ENCODE measurements at regions not wholly inside any gene's neighbourhood (a gene's known extent, or its start where the extent isn't known, plus 50 kb on each side); places are given as distances from the start of the nearest gene placed in this dataset.

DNA sequence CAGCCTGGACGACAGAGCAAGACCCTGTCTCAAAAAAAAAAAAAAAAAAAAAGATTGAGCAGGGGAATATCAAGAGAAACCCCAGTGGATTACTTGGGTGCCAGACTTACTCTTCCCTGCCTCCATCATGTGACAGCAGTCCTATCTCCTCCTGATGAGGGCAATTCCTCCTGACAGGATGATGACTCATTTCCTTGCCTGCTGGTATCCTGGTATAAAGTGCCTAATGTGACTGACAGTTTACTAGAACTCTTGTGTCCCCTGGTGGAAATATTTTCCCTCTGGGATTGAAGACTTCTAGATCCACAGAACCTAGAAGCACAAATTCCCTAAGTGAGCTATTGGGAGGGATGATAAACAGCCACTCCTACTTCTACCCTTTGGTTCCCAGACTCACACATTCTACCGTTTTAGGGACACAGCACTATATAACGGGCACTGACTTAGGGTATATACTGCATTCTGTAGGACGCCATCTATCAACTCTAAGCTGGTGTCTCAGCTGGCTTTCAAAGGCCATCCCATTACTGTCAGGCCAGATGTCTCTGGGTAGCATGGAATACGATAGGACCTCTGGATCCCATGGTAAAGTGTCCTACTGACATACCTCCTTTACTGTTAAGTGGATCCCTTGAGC, 114.6 kb upstream of the MED13 start:
- BruUV-seq (replicated peaks): no TSS peak
- in situ Hi-C loops (cut with HindIII; ENCODE audit: low pct_unique_long_range_greater_than_20kb, low sequenced_read_pairs): no loop called here
- ChIA-PET CTCF (no interaction called here), POLR2A (no interaction called here)
- H3K4me3 ChIP-seq (ENCODE audit: low read depth in 2 of 2, low read length in 2 of 2): no peak overlapping the region
- ATAC-seq: peak; percentile 92
- intact Hi-C loops (cut with micrococcal nuclease; ENCODE audit: unreplicated experiment): no loop called here
- no peaks in the 10 kb centered on the region for H3K36me3 ChIP-seq (ENCODE audit: control insufficient read depth, insufficient read depth, low read length)
- H3K27ac ChIP-seq (ENCODE audit: low read length): no peak overlapping the region
- no peaks in the 10 kb centered on the region for H3K27me3 ChIP-seq (ENCODE audit: control insufficient read depth, insufficient read depth, low read length)
- H3K4me1 ChIP-seq (ENCODE audit: control insufficient read depth, insufficient read depth, low read length): no peaks in the 10 kb centered on the region
- peaks cover 7% of the 10 kb centered on the region; the same call in 1 of the 2 replicates for H3K9me3 ChIP-seq (ENCODE audit: control insufficient read depth, insufficient read depth, low read depth, low read length)
- peak; percentile 27 for DNase-seq (ENCODE audit: low read depth, low spot score)
- no peak for TF ChIP-seq POLR2AphosphoS5 (IDR thresholded peaks at IDR 0.05; ENCODE audit: low read depth, low read length)
- no peak for TF ChIP-seq SIN3A (IDR thresholded peaks at IDR 0.05; ENCODE audit: borderline replicate concordance, insufficient read depth, low read depth, low read length)

DNA sequence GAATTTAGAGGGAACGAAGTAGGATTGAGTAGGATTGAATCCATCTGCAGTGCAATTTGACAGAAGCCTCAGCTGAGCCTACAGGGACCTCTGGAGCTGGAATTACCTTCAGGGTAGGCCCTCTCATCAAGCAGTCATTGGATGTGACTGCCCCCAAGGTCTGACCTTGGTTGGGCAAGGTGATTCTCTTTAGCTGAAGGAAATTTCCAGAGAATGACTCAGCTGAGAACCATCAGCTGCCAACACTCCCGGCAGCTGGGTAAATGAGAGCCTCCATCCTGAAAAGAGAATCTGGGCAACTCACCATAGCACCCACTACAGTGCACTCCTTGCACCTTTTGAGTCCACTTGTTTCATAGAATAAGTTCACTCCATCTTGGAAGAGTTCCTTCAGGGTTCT, 113.5 kb upstream of the MED13 start:
- no peak overlapping the region for H3K4me3 ChIP-seq (ENCODE audit: low read depth in 2 of 2, low read length in 2 of 2)
- in situ Hi-C loops (cut with HindIII; ENCODE audit: low pct_unique_long_range_greater_than_20kb, low sequenced_read_pairs): no loop called here
- no peaks in the 10 kb centered on the region for H3K36me3 ChIP-seq (ENCODE audit: control insufficient read depth, insufficient read depth, low read length)
- no peak overlapping the region; the same call in 1 of the 2 replicates for H3K27ac ChIP-seq (ENCODE audit: low read length)
- TF ChIP-seq SIN3A (IDR thresholded peaks at IDR 0.05; ENCODE audit: borderline replicate concordance, insufficient read depth, low read depth, low read length) (no peak), TCF7L2 (IDR thresholded peaks at IDR 0.05; ENCODE audit: low read depth, low read length) (no peak), POLR2AphosphoS5 (IDR thresholded peaks at IDR 0.05; ENCODE audit: low read depth, low read length) (no peak)
- TF ChIP-seq, protein P1, sequence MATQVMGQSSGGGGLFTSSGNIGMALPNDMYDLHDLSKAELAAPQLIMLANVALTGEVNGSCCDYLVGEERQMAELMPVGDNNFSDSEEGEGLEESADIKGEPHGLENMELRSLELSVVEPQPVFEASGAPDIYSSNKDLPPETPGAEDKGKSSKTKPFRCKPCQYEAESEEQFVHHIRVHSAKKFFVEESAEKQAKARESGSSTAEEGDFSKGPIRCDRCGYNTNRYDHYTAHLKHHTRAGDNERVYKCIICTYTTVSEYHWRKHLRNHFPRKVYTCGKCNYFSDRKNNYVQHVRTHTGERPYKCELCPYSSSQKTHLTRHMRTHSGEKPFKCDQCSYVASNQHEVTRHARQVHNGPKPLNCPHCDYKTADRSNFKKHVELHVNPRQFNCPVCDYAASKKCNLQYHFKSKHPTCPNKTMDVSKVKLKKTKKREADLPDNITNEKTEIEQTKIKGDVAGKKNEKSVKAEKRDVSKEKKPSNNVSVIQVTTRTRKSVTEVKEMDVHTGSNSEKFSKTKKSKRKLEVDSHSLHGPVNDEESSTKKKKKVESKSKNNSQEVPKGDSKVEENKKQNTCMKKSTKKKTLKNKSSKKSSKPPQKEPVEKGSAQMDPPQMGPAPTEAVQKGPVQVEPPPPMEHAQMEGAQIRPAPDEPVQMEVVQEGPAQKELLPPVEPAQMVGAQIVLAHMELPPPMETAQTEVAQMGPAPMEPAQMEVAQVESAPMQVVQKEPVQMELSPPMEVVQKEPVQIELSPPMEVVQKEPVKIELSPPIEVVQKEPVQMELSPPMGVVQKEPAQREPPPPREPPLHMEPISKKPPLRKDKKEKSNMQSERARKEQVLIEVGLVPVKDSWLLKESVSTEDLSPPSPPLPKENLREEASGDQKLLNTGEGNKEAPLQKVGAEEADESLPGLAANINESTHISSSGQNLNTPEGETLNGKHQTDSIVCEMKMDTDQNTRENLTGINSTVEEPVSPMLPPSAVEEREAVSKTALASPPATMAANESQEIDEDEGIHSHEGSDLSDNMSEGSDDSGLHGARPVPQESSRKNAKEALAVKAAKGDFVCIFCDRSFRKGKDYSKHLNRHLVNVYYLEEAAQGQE (IDR thresholded peaks at IDR 0.05; ENCODE audit: insufficient read depth in 1 of 2, low read depth in 2 of 2, low read length in 1 of 2): no peak
- TF ChIP-seq, protein P2, sequence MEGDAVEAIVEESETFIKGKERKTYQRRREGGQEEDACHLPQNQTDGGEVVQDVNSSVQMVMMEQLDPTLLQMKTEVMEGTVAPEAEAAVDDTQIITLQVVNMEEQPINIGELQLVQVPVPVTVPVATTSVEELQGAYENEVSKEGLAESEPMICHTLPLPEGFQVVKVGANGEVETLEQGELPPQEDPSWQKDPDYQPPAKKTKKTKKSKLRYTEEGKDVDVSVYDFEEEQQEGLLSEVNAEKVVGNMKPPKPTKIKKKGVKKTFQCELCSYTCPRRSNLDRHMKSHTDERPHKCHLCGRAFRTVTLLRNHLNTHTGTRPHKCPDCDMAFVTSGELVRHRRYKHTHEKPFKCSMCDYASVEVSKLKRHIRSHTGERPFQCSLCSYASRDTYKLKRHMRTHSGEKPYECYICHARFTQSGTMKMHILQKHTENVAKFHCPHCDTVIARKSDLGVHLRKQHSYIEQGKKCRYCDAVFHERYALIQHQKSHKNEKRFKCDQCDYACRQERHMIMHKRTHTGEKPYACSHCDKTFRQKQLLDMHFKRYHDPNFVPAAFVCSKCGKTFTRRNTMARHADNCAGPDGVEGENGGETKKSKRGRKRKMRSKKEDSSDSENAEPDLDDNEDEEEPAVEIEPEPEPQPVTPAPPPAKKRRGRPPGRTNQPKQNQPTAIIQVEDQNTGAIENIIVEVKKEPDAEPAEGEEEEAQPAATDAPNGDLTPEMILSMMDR (IDR thresholded peaks at IDR 0.05): no peak
- intact Hi-C loops (cut with micrococcal nuclease; ENCODE audit: unreplicated experiment): no loop called here
- H3K9me3 ChIP-seq (ENCODE audit: control insufficient read depth, insufficient read depth, low read depth, low read length): peaks cover 7% of the 10 kb centered on the region; the same call in 1 of the 2 replicates
- BruUV-seq (replicated peaks): no TSS peak
- ChIA-PET POLR2A (no interaction called here), CTCF (no interaction called here)
- DNase-seq (ENCODE audit: low read depth, low spot score) (no peak), ATAC-seq (peak; percentile 65)
- H3K27me3 ChIP-seq (ENCODE audit: control insufficient read depth, insufficient read depth, low read length): no peaks in the 10 kb centered on the region
- no peaks in the 10 kb centered on the region for H3K4me1 ChIP-seq (ENCODE audit: control insufficient read depth, insufficient read depth, low read length)

DNA sequence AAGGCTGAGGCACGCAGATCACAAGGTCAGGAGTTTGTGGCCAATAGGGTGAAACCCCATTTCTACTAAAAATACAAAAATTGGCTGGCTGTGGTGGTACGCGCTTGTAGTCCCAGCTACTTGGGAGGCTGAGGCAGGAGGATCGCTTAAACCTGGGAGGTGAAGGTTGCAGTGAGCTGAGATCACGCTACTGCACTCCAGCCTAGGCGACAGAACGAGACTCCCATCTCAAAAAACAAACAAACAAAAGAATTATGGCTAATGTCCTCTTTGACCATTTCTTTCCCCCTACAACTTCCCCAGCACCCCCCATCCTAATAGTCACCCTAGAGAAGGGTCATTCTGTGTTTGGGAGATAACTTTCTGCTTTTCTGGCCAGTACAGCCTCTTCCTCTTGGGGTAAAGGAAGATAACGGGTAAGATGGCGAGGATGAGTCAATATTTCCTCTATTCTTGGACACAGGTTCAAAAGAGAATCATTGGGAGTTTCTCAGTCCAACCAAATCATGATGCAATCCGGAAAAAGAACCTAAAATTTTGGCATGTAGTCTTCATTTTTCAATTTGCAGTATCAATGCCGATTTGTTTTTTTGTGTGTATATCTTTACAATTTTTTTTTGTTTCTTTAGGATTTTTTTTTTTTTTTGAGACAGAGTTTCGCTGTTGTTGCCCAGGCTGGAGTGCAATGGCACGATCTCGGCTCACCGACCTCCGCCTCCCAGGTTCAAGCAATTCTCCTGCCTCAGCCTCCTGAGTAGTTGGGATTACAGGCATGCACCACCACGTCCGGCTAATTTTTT, 107.6 kb upstream of the MED13 start:
- Histone ChIP-seq H3K36me3 (ENCODE audit: control insufficient read depth, insufficient read depth, low read length) (no peaks in the 10 kb centered on the region), H3K27ac (ENCODE audit: low read length) (no peak overlapping the region), H3K4me1 (ENCODE audit: control insufficient read depth, insufficient read depth, low read length) (no peaks in the 10 kb centered on the region), H3K9me3 (ENCODE audit: control insufficient read depth, insufficient read depth, low read depth, low read length) (no peaks in the 10 kb centered on the region), H3K27me3 (ENCODE audit: control insufficient read depth, insufficient read depth, low read length) (no peaks in the 10 kb centered on the region), H3K4me3 (ENCODE audit: low read depth in 2 of 2, low read length in 2 of 2) (no peak overlapping the region)
- ChIA-PET POLR2A (no interaction called here), CTCF (no interaction called here)
- TF ChIP-seq SIN3A (IDR thresholded peaks at IDR 0.05; ENCODE audit: borderline replicate concordance, insufficient read depth, low read depth, low read length): no peak
- TF ChIP-seq POLR2AphosphoS5 (IDR thresholded peaks at IDR 0.05; ENCODE audit: low read depth, low read length): no peak
- TF ChIP-seq, protein P2 (IDR thresholded peaks at IDR 0.05): no peak
- TF ChIP-seq, protein P1 (IDR thresholded peaks at IDR 0.05; ENCODE audit: insufficient read depth in 1 of 2, low read depth in 2 of 2, low read length in 1 of 2): no peak
- TF ChIP-seq TCF7L2 (IDR thresholded peaks at IDR 0.05; ENCODE audit: low read depth, low read length): no peak
- no TSS peak for BruUV-seq (replicated peaks)
- in situ Hi-C loops (cut with HindIII; ENCODE audit: low pct_unique_long_range_greater_than_20kb, low sequenced_read_pairs) (no loop called here), intact Hi-C loops (cut with micrococcal nuclease; ENCODE audit: unreplicated experiment) (no loop called here)
- ATAC-seq: no peak
- no peak for DNase-seq (ENCODE audit: low read depth, low spot score)
